ENCODE measurements at regions not wholly inside any gene's neighbourhood (a gene's known extent, or its start where the extent isn't known, plus 50 kb on each side); places are given as distances from the start of the nearest gene placed in this dataset.

DNA sequence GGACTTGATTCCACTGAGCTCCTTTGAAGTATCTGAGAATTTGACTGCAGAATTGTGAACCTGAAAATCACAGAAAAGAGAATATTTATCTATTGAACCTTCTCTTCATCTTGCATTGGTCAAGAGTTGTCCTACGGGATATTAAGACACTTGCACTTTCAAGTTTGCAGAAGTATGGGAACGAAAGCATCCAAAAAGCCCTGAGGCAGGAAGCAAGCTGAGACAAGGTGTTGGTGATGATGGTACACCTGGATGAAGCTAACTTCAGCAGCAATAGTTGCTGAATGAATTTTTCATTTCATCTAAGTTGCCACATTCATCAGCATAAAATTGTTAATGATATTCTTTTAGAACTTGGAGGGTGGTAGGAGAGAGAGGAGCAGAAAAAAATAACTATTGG lies 686.6 kb upstream of the ADAMTS5 start:
- FAIRE-seq: no peak
- Histone ChIP-seq H3K27ac (ENCODE audit: low read depth, low read length) (no peak overlapping the region), H3K79me2 (ENCODE audit: insufficient read depth, low read length) (no peaks in the 10 kb centered on the region), H3K4me2 (ENCODE audit: low read length) (no peak overlapping the region), H3K9ac (ENCODE audit: low read length) (no peak overlapping the region), H3K27me3 (ENCODE audit: insufficient read depth, low read length) (no peaks in the 10 kb centered on the region), H3K4me3 (ENCODE audit: insufficient read depth, low read depth, low read length) (no peak overlapping the region), H3K9me3 (ENCODE audit: insufficient read depth, low read depth, low read length) (no peaks in the 10 kb centered on the region), H3K4me1 (ENCODE audit: insufficient read depth, low read length) (peaks cover 8% of the 10 kb centered on the region), H3K36me3 (ENCODE audit: insufficient read depth, low read length) (no peaks in the 10 kb centered on the region), H2AFZ (ENCODE audit: low read depth, low read length) (no peak overlapping the region), H4K20me1 (ENCODE audit: insufficient read depth, low read length) (no peaks in the 10 kb centered on the region)
- Mint-ChIP-seq H3K4me1 (ENCODE audit: low read depth, unreplicated experiment) (peaks cover 13% of the 10 kb centered on the region), H3K9me3 (ENCODE audit: unreplicated experiment) (no peaks in the 10 kb centered on the region), H3K27me3 (ENCODE audit: low read depth, unreplicated experiment) (no peaks in the 10 kb centered on the region), H3K27ac (ENCODE audit: unreplicated experiment) (no peak overlapping the region), H3K4me3 (ENCODE audit: unreplicated experiment) (no peak overlapping the region), H3K36me3 (ENCODE audit: low read depth, unreplicated experiment) (no peaks in the 10 kb centered on the region)
- DNase-seq (ENCODE audit: low read depth): no peak
- TF ChIP-seq, protein P1, sequence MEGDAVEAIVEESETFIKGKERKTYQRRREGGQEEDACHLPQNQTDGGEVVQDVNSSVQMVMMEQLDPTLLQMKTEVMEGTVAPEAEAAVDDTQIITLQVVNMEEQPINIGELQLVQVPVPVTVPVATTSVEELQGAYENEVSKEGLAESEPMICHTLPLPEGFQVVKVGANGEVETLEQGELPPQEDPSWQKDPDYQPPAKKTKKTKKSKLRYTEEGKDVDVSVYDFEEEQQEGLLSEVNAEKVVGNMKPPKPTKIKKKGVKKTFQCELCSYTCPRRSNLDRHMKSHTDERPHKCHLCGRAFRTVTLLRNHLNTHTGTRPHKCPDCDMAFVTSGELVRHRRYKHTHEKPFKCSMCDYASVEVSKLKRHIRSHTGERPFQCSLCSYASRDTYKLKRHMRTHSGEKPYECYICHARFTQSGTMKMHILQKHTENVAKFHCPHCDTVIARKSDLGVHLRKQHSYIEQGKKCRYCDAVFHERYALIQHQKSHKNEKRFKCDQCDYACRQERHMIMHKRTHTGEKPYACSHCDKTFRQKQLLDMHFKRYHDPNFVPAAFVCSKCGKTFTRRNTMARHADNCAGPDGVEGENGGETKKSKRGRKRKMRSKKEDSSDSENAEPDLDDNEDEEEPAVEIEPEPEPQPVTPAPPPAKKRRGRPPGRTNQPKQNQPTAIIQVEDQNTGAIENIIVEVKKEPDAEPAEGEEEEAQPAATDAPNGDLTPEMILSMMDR (IDR thresholded peaks at IDR 0.05; ENCODE audit: insufficient read depth, low read depth, low read length): no peak
- no peak for TF ChIP-seq EZH2 (IDR thresholded peaks at IDR 0.05; ENCODE audit: insufficient read depth, low read length)

DNA sequence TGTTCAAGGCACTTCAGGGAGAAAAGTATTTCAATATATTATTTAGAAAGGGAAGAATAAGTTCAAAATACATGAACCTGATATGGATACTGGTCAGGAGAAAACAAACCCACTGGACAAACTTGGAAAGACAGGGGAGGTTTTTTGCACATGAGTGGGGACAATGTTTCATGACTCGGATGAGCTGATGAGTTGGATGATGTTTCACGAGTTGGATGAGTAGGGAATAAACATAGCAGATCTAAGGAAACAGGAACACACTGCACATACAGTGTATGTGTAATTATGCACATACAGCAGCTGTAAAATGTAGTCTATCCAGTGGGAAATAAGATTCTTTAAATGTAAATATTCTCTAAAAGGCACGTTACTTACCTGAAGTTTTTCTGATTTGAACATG lies 682.9 kb upstream of the ADAMTS5 start:
- peak overlapping the region; percentile 88 for H3K27ac ChIP-seq (ENCODE audit: low read depth, low read length)

DNA sequence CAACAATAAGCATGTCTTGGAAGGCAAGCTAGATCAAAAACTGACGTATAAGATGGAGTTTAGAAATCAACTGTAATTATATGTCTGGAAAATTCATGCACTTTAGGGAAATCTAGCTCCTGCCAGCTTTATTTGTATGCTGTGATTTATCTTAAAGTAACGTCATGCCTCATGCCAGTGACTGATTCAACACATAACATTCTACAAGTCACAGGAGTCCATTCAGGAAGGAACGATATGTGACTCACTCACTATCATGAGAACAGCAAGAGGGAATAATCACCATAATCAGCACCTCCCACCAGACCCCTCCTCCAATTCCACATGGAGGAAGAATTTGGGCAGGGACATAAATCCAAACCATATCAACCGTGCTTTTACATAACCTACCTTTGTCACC lies 682.4 kb upstream of the ADAMTS5 start:
- Histone ChIP-seq H3K27me3 (ENCODE audit: insufficient read depth, low read length) (no peaks in the 10 kb centered on the region), H3K27ac (ENCODE audit: low read depth, low read length) (peak overlapping the region; percentile 88), H3K4me1 (ENCODE audit: insufficient read depth, low read length) (peaks cover 8% of the 10 kb centered on the region), H3K79me2 (ENCODE audit: insufficient read depth, low read length) (no peaks in the 10 kb centered on the region), H3K4me3 (ENCODE audit: insufficient read depth, low read depth, low read length) (no peak overlapping the region), H4K20me1 (ENCODE audit: insufficient read depth, low read length) (no peaks in the 10 kb centered on the region), H3K9ac (ENCODE audit: low read length) (peak overlapping the region; percentile 50), H2AFZ (ENCODE audit: low read depth, low read length) (no peak overlapping the region), H3K36me3 (ENCODE audit: insufficient read depth, low read length) (no peaks in the 10 kb centered on the region), H3K4me2 (ENCODE audit: low read length) (peak overlapping the region; percentile 26), H3K9me3 (ENCODE audit: insufficient read depth, low read depth, low read length) (no peaks in the 10 kb centered on the region)
- TF ChIP-seq EZH2 (IDR thresholded peaks at IDR 0.05; ENCODE audit: insufficient read depth, low read length): no peak
- TF ChIP-seq, protein P1 (IDR thresholded peaks at IDR 0.05; ENCODE audit: insufficient read depth, low read depth, low read length): no peak
- no peaks in the 10 kb centered on the region for H3K36me3 Mint-ChIP-seq (ENCODE audit: low read depth, unreplicated experiment)
- DNase-seq (ENCODE audit: low read depth) (peak; percentile 83), FAIRE-seq (peak; percentile 97)
- no peaks in the 10 kb centered on the region for H3K27me3 Mint-ChIP-seq (ENCODE audit: low read depth, unreplicated experiment)
- H3K9me3 Mint-ChIP-seq (ENCODE audit: unreplicated experiment): no peaks in the 10 kb centered on the region
- peak overlapping the region; percentile 15 for H3K4me3 Mint-ChIP-seq (ENCODE audit: unreplicated experiment)
- H3K4me1 Mint-ChIP-seq (ENCODE audit: low read depth, unreplicated experiment): peaks cover 26% of the 10 kb centered on the region
- peak overlapping the region; percentile 99 for H3K27ac Mint-ChIP-seq (ENCODE audit: unreplicated experiment)

More for the DNA sequence above, 682.9 kb upstream of the ADAMTS5 start:
- DNase-seq (ENCODE audit: low read depth) (no peak), FAIRE-seq (no peak)
- no peak overlapping the region for H3K4me3 ChIP-seq (ENCODE audit: insufficient read depth, low read depth, low read length)
- H3K27ac Mint-ChIP-seq (ENCODE audit: unreplicated experiment): peak overlapping the region; percentile 99
- H3K4me1 Mint-ChIP-seq (ENCODE audit: low read depth, unreplicated experiment): peaks cover 26% of the 10 kb centered on the region
- H3K9me3 Mint-ChIP-seq (ENCODE audit: unreplicated experiment): no peaks in the 10 kb centered on the region
- no peak overlapping the region for H2AFZ ChIP-seq (ENCODE audit: low read depth, low read length)
- peaks cover 8% of the 10 kb centered on the region for H3K4me1 ChIP-seq (ENCODE audit: insufficient read depth, low read length)
- no peaks in the 10 kb centered on the region for H3K79me2 ChIP-seq (ENCODE audit: insufficient read depth, low read length)
- no peaks in the 10 kb centered on the region for H3K27me3 ChIP-seq (ENCODE audit: insufficient read depth, low read length)
- no peaks in the 10 kb centered on the region for H3K36me3 ChIP-seq (ENCODE audit: insufficient read depth, low read length)
- no peaks in the 10 kb centered on the region for H3K27me3 Mint-ChIP-seq (ENCODE audit: low read depth, unreplicated experiment)
- H4K20me1 ChIP-seq (ENCODE audit: insufficient read depth, low read length): no peaks in the 10 kb centered on the region
- H3K36me3 Mint-ChIP-seq (ENCODE audit: low read depth, unreplicated experiment): no peaks in the 10 kb centered on the region
- TF ChIP-seq, protein P1 (IDR thresholded peaks at IDR 0.05; ENCODE audit: insufficient read depth, low read depth, low read length): no peak
- TF ChIP-seq EZH2 (IDR thresholded peaks at IDR 0.05; ENCODE audit: insufficient read depth, low read length): no peak
- no peak overlapping the region for H3K4me3 Mint-ChIP-seq (ENCODE audit: unreplicated experiment)
- H3K9me3 ChIP-seq (ENCODE audit: insufficient read depth, low read depth, low read length): no peaks in the 10 kb centered on the region
- H3K9ac ChIP-seq (ENCODE audit: low read length): no peak overlapping the region
- no peak overlapping the region for H3K4me2 ChIP-seq (ENCODE audit: low read length)
